HG02678 (cell line): ENCODE measurements at regions not wholly inside any gene's neighbourhood (a gene's known extent, or its start where the extent isn't known, plus 50 kb on each side); places are given as distances from the start of the nearest gene placed in this dataset.
"Not testable (repeated sequence)": the region's sequence is repeated elsewhere in the genome, so short reads cannot be mapped to it uniquely, and the experiment has no call there.

Experiments
- ATAC-seq: cut with Tn5 transposase; IDR thresholded peaks from one replicate; pipeline ENCODE4 v1.9.1; 2021; ENCODE audit warnings: mild to moderate bottlenecking, moderate library complexity; ENCODE audit not compliant: unreplicated experiment

- ATAC-seq, result no peak
Measured at GRCh38 chr2:190005513-190005912, 57.0 kb downstream of the MSTN start.

- no peak for ATAC-seq
Measured at GRCh38 chr2:189999661-190000060, 62.9 kb downstream of the MSTN start.

GRCh38 chr2:189998665-189999064 lies 63.9 kb downstream of the MSTN start:
- ATAC-seq, result not testable (repeated sequence)

DNA sequence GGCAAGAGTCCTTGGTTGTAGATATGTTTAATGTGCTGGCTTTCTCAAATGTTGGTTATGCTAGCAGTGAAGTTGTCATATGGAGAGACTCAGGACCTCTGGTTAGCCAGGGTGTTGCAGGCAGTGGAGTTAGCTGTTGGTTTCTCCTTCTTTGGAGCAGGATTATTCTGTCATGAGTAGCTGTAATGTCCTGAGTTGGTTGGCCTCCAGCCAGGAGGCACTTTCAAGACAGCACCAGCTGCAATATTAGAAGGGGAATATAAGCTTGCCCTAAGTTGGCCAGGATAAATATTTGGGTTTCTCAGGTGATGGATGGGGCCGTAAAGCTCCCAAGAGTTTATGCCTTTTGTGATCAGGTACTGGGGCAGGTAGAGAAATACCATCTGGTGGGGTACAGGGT lies 65.5 kb downstream of the MSTN start:
- ATAC-seq, result no peak

DNA sequence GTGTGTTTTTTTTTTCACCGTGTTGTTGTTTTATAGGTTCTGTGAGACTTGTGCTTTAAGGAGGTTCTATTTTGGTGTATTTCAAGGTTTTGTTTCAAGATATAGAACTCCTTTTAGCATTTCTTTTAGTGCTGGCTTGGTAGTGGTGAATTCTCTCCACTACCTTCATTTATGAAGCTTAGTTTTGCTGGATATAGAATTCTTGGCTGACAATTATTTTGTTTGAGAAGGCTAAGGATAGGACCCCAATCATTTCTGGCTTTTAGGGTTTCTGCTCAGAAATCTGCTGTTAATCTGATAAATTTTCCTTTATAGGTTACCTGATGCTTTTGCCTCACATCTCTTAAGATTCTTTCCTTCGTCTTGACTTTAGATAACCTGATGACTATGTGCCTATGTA lies 66.8 kb downstream of the MSTN start:
- ATAC-seq, result no peak

GRCh38 chr2:189982780-189983394 lies 79.6 kb downstream of the MSTN start:
- ATAC-seq, result no peak

DNA sequence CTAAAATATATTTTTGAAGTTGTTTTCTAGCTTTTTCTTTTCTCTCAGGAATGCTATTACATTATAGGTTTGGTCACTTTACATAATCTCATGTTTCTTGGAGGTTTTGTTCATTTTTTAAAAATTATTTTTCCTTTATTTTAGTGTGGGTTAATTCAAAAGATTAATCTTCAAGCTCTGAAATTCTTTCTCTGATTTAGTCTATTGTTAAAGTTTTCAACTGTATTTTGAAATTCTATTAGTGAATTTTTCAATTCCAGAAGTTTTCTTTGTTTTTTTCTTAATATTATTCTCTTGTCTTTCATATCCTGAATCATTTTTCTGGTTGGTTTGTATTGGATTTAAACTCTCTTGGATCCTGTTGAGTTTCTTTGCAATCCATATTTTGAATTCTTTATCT lies 80.4 kb downstream of the MSTN start:
- no peak for ATAC-seq

DNA sequence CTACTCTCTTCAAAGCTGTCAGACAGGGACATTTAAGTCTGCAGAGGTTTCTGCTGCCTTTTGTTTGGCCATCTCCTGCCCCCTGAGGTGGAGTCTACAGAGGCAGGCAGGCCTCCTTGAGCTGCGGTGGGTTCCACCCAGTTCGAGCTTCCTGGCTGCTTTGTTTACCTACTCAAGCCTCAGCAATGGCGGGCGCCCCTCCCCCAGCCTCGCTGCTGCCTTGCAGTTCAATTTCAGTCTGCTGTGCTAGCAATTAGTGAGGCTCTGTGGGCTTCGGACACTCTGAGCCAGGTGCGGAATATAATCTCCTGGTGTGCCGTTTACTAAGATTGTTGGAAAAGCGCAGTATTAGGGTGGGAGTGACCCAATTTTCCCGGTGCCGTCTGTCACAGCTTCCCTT lies 86.0 kb downstream of the MSTN start:
- not testable (repeated sequence) for ATAC-seq

GRCh38 chr2:189960346-189960745 lies 102.2 kb downstream of the MSTN start:
- ATAC-seq, result no peak

- ATAC-seq, result no peak
Measured at GRCh38 chr2:189959450-189959849, 103.1 kb downstream of the MSTN start.

- peak; percentile 45 for ATAC-seq
Measured at GRCh38 chr2:189954989-189955388, 107.5 kb downstream of the MSTN start.

DNA sequence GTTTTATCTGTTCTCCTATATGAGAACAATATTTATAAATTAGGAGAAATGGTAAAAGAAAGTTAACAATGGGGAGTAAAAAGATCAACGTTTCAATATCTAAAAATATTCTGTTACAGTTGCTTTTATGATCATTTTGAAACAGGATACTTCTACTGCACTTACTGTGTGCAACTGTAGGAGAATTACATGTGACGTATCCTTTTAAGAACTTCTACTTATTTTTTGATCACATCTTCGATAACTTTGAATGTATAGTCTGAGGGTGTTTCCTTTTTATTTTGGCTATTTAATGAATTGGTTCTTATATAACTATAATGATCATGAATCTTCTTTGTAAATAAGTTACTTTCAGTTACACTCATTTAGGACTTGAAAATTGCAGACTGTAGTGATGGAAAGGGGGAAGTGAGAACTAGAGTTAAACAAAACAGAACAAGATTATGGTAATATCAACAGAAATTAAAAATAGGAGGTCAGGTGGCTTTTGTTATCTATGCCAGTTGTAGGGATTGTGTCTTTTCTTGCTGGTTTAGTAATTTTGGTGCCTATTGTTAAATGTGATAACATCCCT lies 109.9 kb downstream of the MSTN start:
- peak; percentile 90 for ATAC-seq

GRCh38 chr2:189951791-189952535 lies 110.6 kb downstream of the MSTN start:
- peak; percentile 22 for ATAC-seq

DNA sequence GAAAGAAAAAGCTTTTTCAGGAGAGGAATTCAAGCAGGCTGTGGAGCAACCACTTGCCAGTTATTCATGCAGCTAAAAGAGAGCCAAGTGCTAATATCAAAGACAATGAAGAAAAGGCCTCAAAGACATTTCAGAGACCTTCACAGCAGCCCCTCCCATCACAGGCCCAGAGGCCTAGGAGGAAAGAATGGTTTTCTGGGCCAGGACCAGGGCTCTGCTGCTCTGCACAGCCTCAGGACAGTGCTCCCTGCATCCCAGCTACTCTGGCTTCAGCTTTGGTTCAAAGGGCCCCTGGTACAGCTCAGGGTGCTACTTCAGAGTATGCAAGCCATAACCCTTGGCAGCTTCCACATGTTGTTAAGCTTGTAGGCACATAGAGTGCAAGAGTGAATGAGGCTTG lies 119.5 kb downstream of the MSTN start:
- ATAC-seq, result no peak

GRCh38 chr2:189940913-189941312 lies 121.6 kb downstream of the MSTN start:
- ATAC-seq, result no peak

- ATAC-seq, result no peak
Measured at GRCh38 chr2:189937691-189938090, 124.8 kb downstream of the MSTN start.

DNA sequence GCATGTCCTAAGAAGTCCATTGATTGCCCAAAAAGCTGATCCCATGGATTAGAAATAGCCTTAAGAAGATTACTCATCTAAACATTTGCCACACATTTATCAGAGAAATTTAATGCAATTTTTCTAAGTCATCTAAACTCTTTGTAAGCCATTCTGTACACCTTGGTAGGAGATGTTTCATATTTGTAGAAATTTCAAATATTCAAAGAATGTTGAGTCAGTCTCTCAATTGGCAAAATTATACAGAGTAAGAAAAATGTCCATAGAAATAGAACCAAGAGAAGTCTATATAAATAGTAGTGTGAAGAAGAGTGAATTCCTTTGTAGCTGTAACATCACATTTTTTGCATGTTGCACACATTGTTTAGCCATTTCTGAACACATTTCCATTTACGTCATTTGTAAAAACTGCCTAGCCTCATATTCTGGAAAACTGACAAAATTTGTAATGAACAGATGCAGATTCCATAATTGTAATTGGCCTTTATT lies 128.6 kb downstream of the MSTN start:
- no peak for ATAC-seq

- ATAC-seq, result peak; percentile 92
Measured at GRCh38 chr2:189933041-189933440, 129.5 kb downstream of the MSTN start.

DNA sequence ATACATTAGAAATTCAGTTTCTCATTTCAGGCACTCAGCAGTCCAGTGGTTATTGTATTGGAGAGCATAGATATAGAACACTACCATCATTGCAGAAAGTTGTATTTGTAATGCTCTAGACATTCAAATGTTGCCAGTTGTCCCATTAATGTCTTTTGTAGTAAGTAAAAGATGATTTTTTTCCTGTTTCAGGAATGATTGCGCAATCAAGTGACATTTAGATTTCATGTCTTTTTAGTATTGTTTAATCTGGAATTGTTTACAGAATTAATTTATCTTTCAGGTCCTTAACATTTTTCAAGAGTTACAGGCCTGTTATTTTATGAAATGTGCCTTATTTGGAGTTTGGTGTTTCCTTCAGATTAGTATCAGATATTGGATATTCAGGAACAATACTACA lies 134.7 kb downstream of the MSTN start:
- ATAC-seq, result no peak
